Right lobe of liver (tissue), 4 donors: ENCODE measurements at regions not wholly inside any gene's neighbourhood (a gene's known extent, or its start where the extent isn't known, plus 50 kb on each side); places are given as distances from the start of the nearest gene placed in this dataset.

Source experiments
- POLR2A ChIP-seq: fragments of 450-650 bp; IDR thresholded peaks from one replicate; pipeline ENCODE4 v1.6.1; 2017; ENCODE audit warnings: antibody characterized with exemption, mild to moderate bottlenecking
- TF ChIP-seq, protein P1 (sequence below), 4 donors: fragments of 200-600 bp in 3 of 4; fragments of 450-650 bp in 1 of 4; IDR thresholded peaks; one replicate each; pipeline versions ENCODE4 v1.5.1 to v1.8.0; 2016 to 2022; ENCODE audit warnings: antibody characterized with exemption in 4 of 4, mild to moderate bottlenecking in 2 of 4
- donor health status: DM: no; HTN: no; CAD: no.
- donor health status: DM: no; HTN: no; CAD: no.
- donor health status: DM: no; HTN: yes; CAD: no.

DNA sequence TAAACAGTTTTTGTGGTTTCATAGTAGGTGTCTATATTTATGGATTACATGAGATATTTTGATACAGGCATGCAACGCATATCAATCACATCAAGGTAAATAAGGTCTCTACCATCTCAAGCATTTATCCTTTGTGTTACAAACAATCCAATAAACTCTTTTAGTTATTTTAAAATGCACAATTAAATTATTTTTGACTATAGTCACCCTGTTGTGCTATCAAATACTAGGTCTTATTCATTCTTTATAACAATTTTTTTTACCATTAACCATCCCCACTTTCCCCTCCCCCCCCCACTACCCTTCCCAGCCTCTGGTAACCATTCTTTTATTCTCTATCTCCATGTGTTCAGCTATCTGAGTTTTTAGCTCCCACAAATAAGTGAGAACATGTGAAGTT, 175.7 kb upstream of the FBXO33 start:
- TF ChIP-seq, protein P1, sequence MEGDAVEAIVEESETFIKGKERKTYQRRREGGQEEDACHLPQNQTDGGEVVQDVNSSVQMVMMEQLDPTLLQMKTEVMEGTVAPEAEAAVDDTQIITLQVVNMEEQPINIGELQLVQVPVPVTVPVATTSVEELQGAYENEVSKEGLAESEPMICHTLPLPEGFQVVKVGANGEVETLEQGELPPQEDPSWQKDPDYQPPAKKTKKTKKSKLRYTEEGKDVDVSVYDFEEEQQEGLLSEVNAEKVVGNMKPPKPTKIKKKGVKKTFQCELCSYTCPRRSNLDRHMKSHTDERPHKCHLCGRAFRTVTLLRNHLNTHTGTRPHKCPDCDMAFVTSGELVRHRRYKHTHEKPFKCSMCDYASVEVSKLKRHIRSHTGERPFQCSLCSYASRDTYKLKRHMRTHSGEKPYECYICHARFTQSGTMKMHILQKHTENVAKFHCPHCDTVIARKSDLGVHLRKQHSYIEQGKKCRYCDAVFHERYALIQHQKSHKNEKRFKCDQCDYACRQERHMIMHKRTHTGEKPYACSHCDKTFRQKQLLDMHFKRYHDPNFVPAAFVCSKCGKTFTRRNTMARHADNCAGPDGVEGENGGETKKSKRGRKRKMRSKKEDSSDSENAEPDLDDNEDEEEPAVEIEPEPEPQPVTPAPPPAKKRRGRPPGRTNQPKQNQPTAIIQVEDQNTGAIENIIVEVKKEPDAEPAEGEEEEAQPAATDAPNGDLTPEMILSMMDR (IDR thresholded peaks at IDR 0.05): no peak
- no peak for TF ChIP-seq POLR2A
